ENCODE measurements at regions not wholly inside any gene's neighbourhood (a gene's known extent, or its start where the extent isn't known, plus 50 kb on each side); places are given as distances from the start of the nearest gene placed in this dataset.

GRCh38 chr12:126554625-126555024 lies 1489.4 kb downstream of the AACS start:
- no peaks in the 10 kb centered on the region for H3K27me3 Mint-ChIP-seq (ENCODE audit: insufficient read depth)
- no peak overlapping the region for H3K27ac Mint-ChIP-seq
- no peak for TF ChIP-seq CTCF (IDR thresholded peaks at IDR 0.05)
- no peaks in the 10 kb centered on the region for H3K4me1 Mint-ChIP-seq (ENCODE audit: low read depth)
- DNase-seq = no peak
- H3K4me3 Mint-ChIP-seq = no peak overlapping the region
- H3K36me3 Mint-ChIP-seq (ENCODE audit: low read depth) = no peaks in the 10 kb centered on the region; the same call in 1 of the 2 replicates
- H3K9me3 Mint-ChIP-seq = peaks cover 50% of the 10 kb centered on the region

GRCh38 chr12:126557659-126558058 lies 1492.4 kb downstream of the AACS start:
- Mint-ChIP-seq H3K4me1 (ENCODE audit: low read depth) (no peaks in the 10 kb centered on the region), H3K36me3 (ENCODE audit: low read depth) (no peaks in the 10 kb centered on the region), H3K4me3 (no peak overlapping the region), H3K27ac (no peak overlapping the region), H3K27me3 (ENCODE audit: insufficient read depth) (no peaks in the 10 kb centered on the region), H3K9me3 (peaks cover 59% of the 10 kb centered on the region)
- DNase-seq = no peak
- no peak for TF ChIP-seq CTCF (IDR thresholded peaks at IDR 0.05)

- Mint-ChIP-seq H3K36me3 (ENCODE audit: low read depth) (no peaks in the 10 kb centered on the region), H3K27me3 (ENCODE audit: insufficient read depth) (no peaks in the 10 kb centered on the region), H3K4me3 (no peak overlapping the region), H3K27ac (no peak overlapping the region), H3K4me1 (ENCODE audit: low read depth) (no peaks in the 10 kb centered on the region), H3K9me3 (peaks cover 63% of the 10 kb centered on the region)
- TF ChIP-seq CTCF (IDR thresholded peaks at IDR 0.05) = no peak
- DNase-seq = no peak
Measured at GRCh38 chr12:126558219-126558618, 1493.0 kb downstream of the AACS start.

GRCh38 chr12:126558810-126559209 lies 1493.6 kb downstream of the AACS start:
- no peak for TF ChIP-seq CTCF (IDR thresholded peaks at IDR 0.05)

GRCh38 chr12:126567016-126567415 lies 1501.8 kb downstream of the AACS start:
- TF ChIP-seq CTCF (IDR thresholded peaks at IDR 0.05) = no peak
- Mint-ChIP-seq H3K4me1 (ENCODE audit: low read depth) (no peaks in the 10 kb centered on the region), H3K27ac (no peak overlapping the region), H3K9me3 (peaks cover 40% of the 10 kb centered on the region), H3K36me3 (ENCODE audit: low read depth) (peaks cover 5% of the 10 kb centered on the region; the same call in 1 of the 2 replicates), H3K27me3 (ENCODE audit: insufficient read depth) (no peaks in the 10 kb centered on the region), H3K4me3 (no peak overlapping the region)
- DNase-seq = no peak

More at GRCh38 chr12:126558810-126559209, 1493.6 kb downstream of the AACS start:
- H3K4me1 Mint-ChIP-seq (ENCODE audit: low read depth) = no peaks in the 10 kb centered on the region
- no peaks in the 10 kb centered on the region for H3K36me3 Mint-ChIP-seq (ENCODE audit: low read depth)
- no peak overlapping the region for H3K27ac Mint-ChIP-seq
- H3K4me3 Mint-ChIP-seq = no peak overlapping the region
- no peaks in the 10 kb centered on the region for H3K27me3 Mint-ChIP-seq (ENCODE audit: insufficient read depth)
- H3K9me3 Mint-ChIP-seq = peaks cover 63% of the 10 kb centered on the region
- no peak for DNase-seq

GRCh38 chr12:126569706-126570105 lies 1504.5 kb downstream of the AACS start:
- Mint-ChIP-seq H3K27me3 (ENCODE audit: insufficient read depth) (no peaks in the 10 kb centered on the region), H3K36me3 (ENCODE audit: low read depth) (peaks cover 5% of the 10 kb centered on the region; the same call in 1 of the 2 replicates), H3K9me3 (peaks cover 36% of the 10 kb centered on the region), H3K4me3 (no peak overlapping the region), H3K27ac (no peak overlapping the region), H3K4me1 (ENCODE audit: low read depth) (no peaks in the 10 kb centered on the region)
- no peak for DNase-seq
- TF ChIP-seq CTCF (IDR thresholded peaks at IDR 0.05) = no peak
